Stimulated activated CD8-positive, alpha-beta memory T cell treated with anti-CD3 and anti-CD28 coated beads, Interleukin-4, amount 100 ng/mL, for 24 hours (primary cell): ENCODE measurements at regions not wholly inside any gene's neighbourhood (a gene's known extent, or its start where the extent isn't known, plus 50 kb on each side); places are given as distances from the start of the nearest gene placed in this dataset.
"Not testable (repeated sequence)": the region's sequence is repeated elsewhere in the genome, so short reads cannot be mapped to it uniquely, and the experiment has no call there.

ENCODE experiments used
- DNase-seq: peaks from one replicate; pipeline ENCODE4 v3.0.0-alpha.2; 2020; ENCODE audit warnings: low read depth

DNA sequence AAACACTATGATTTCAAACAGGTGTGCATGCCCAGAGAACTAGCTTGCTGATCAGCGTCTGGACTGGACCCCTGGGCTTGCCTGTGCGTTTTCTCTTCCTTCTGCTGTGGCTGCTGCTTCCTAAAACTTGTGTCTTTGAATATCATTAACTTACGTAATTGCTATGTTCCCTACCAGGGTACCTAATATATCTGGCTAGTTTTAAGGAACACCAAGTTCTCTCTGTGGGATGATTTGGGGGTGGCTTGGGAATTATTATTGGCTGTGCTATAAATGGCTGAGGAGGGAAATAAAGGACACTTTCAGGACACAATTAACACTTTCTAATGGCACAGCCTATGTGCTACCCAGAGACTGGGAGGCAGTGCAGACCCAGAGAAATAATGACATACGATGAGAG is 606.0 kb upstream of the RBFOX1 start:
- DNase-seq = no peak

DNA sequence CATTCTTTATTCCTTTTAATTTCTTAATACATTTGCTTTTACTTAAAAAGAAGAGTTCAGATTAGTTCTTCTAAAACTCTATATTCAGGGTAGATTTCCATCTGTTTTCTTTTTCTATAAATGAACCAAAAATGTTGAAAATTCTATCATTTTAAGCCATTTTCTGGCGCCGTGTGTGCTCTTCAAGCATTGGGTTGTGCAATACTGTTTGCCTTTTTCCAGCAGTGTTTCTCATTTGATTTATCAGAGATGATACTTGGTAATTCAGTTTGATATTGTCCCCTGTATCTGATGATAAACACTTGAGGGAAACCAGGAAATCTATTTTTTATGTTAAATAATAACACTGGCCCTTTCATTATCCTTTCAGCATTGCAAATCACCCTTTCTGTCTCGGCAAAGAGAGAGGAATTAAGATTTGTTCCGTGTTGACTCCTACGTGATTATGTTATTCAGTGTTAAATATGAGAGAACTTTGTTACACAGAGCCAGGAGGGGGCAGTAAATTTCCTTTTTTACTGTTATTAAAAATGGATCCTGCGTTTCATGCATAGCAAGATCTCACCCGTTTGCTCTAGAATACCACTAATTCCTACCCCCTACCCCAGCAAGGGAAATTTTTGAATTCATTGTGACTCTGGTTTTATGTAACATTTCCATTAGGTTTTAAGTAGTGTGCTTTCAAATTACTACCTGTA is 606.9 kb upstream of the RBFOX1 start:
- DNase-seq = no peak

- DNase-seq = not testable (repeated sequence)
Observed at GRCh38 chr16:6725206-6725605, 607.4 kb upstream of the RBFOX1 start.

- DNase-seq = no peak
Observed at GRCh38 chr16:6722786-6723185, 609.9 kb upstream of the RBFOX1 start.

DNA sequence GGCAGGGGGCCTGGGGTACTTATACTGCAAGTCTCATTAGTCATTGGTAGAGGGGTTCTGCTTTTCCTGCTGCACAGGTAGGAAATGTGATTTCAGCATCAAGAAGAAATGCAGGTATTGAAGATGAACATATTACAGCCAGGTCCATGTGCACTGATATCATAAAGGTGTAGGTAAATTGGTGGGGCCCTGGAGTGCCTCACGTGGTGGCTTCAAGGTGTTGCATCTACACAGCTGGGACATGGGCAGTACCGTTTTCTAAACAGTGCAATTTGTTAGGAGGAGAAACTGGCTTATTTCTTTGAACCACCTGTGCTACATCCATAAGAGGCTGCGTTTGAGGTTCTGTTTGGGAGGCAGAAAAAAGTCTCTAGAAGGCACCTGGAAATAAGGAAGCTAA is 618.1 kb upstream of the RBFOX1 start:
- DNase-seq = no peak

- no peak for DNase-seq
Observed at GRCh38 chr16:6709736-6710135, 622.9 kb upstream of the RBFOX1 start.

GRCh38 chr16:6708576-6709215 is 623.9 kb upstream of the RBFOX1 start:
- DNase-seq = no peak

- no peak for DNase-seq
Observed at GRCh38 chr16:6704306-6704930, 628.2 kb upstream of the RBFOX1 start.

- DNase-seq = no peak
Observed at GRCh38 chr16:6701096-6701495, 631.5 kb upstream of the RBFOX1 start.

GRCh38 chr16:6698548-6698947 is 634.1 kb upstream of the RBFOX1 start:
- no peak for DNase-seq

DNA sequence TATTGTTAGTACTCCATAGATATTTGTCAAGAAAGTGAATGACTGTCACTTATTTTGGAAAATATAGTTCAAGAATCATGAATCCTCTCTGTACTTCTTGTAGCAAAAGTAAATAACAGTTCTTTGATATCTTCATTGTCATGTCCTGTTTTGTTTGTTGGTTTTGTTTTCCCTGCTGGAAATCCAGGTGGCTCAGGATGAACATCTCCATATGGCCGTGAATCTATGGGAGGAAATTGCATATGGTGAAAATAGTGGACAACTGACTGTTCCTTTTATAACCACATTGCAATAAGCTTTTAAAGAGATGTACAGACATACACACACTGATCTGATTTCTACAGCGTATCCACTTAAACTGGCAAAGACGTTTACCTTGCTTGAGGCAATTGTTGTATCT is 637.0 kb upstream of the RBFOX1 start:
- no peak for DNase-seq

- no peak for DNase-seq
Observed at GRCh38 chr16:6694636-6695035, 638.0 kb upstream of the RBFOX1 start.

GRCh38 chr16:6693418-6693817 is 639.2 kb upstream of the RBFOX1 start:
- DNase-seq = not testable (repeated sequence)

DNA sequence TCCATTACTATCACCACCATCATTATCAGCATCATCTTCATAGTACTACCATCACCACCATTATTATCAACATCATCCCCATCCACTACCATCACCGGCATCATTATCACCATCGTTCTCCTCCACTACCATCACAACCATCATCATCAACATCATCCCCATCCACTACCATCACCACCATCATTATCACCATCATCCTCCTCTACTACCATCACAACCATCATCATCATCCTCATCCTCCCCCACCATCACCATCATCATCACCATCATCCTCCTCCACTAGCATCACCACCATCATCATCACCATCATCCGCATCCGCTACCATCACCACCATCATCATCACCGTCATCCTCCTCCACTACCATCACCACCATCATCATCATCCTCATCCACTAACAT is 639.8 kb upstream of the RBFOX1 start:
- no peak for DNase-seq

GRCh38 chr16:6690741-6691140 is 641.9 kb upstream of the RBFOX1 start:
- no peak for DNase-seq

- no peak for DNase-seq
Observed at GRCh38 chr16:6689643-6690042, 643.0 kb upstream of the RBFOX1 start.

DNA sequence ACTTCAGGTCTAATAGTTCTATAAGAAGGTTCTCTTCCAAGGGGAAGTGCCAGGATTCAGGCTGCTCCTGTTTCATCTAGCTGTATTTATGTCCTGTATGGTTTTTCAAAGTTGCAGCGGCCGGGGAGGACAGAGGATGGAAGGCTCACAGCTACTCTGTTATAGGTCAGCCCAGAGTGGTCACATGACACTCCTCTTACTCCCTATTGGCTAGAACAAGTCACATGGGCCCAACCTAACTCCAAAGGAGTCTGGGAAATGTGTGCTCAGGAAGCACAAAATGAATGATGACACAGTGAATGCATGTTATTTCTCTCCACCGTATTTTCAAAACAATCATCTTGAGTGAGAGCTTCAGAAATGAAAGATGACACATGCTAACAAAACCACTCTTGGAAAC is 645.1 kb upstream of the RBFOX1 start:
- DNase-seq = no peak

DNA sequence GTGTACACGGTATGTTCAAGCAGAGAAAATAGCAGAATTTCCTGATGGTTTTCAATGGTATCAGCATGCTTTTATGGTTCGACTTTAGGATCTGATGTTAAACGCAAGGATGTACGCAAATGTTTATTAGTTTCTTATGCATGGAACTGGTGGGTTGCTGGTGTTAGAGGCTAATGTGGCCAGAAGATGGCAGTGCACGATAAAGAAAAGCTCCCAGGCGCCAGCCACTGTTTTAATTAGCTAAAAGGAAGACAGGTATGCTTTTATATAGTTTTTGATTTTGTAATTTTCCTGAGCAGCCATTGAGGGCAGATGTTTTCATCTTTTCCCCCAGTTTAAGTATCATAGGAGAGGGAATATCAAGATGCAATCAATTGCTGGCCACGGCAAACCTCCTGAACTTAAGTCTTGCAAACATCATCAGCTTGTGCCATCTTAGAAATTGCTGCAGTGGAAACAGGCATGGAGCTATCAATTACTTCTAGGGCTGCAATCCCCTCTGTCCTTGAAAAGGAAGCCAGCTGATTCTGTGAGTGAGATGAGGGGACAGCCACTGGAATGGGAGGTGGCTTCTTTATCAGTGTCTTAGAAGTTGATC is 648.5 kb upstream of the RBFOX1 start:
- DNase-seq = no peak

DNA sequence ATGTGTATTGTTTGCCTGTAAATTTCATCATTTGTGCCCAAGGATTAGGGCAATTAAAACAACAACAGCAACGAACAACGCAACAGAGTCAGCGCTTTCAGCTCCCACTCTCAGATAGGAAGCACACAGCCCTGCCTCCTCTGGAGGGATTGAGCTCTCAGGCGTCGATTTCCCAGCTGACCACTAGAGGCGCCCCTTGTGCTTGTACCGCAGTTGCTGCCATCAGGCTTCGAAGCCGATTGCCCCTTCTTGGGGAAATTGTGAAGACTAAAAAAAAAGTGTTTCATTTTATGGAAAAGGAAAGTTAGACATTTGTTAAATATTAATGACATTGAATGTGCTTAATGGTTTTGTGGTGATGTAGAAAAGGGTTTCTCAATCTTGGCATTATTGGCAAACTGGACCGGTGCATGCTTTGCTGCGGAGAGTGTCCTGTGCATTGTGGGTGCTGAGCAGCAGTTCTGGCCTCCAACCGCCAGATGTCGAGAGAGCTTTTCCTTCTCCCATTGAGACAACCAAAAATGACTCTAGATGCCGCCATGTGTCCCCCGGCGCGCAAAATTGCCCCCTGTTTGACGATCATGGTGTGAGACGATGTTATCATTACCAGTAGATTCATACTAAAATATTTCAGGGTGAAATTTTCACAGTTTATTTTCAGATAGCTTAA is 650.4 kb upstream of the RBFOX1 start:
- DNase-seq = no peak

DNA sequence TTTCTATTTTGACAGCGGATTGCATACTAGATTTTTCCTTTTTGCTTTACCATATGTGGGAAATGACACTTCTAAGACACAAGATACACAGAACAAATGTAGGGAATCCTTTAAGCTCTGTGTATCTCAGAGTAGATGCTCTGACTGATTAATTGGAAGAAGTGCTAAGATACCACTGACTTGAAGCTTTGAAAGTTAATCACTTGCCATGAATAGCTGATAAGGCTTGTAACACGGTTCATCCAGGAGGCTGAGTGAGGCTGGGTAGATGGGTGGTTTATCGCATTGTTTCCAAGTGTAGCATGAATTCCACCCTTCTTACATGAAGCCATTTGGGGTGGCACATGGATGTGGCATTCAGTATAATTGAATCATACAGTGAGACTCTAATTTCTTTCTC is 654.1 kb upstream of the RBFOX1 start:
- no peak for DNase-seq

- no peak for DNase-seq
Observed at GRCh38 chr16:6674071-6674470, 658.6 kb upstream of the RBFOX1 start.

DNA sequence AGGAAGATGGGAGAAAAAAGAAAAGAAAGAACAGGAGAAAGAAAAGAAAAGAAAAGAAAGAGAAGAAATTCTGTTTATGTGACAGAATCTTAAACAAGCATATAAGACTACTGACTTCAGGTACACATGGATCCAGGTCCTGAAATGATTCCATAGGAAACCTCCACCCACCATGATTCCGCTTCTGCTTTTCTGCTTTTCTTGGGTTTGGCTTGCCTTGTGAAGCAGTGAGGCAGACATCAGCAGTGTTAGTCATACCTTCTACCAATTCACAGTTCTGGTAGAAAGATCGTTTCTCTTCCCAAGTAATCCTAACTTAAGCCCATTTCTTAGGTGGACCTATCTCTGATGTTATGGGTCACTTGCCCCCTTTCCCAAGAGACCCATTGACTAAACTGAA is 660.1 kb upstream of the RBFOX1 start:
- DNase-seq = no peak

GRCh38 chr16:6667393-6667792 is 665.3 kb upstream of the RBFOX1 start:
- DNase-seq = no peak
